Right ventricle myocardium inferior (tissue), 1 donor: ENCODE measurements at regions not wholly inside any gene's neighbourhood (a gene's known extent, or its start where the extent isn't known, plus 50 kb on each side); places are given as distances from the start of the nearest gene placed in this dataset.
"Not testable (repeated sequence)": the region's sequence is repeated elsewhere in the genome, so short reads cannot be mapped to it uniquely, and the experiment has no call there.

Experiments used
- ATAC-seq: fragments of 200-7000 bp; cut with Tn5 transposase; one replicate; pipeline ENCODE4 v1.9.1; 2020; ENCODE audit warnings: mild to moderate bottlenecking, moderate library complexity
- DNase-seq: peaks from one replicate; pipeline ENCODE4 v3.0.0; 2021; ENCODE audit errors: missing footprints
- intact Hi-C: fragments of 100-400 bp; cut with DNase I; formaldehyde crosslinking; loops from one replicate; pipeline ENCODE4 v1.11.0; 2022
- donor health status: DM: no; HTN: yes; CAD: no; lungs with severe emphysema.

DNA sequence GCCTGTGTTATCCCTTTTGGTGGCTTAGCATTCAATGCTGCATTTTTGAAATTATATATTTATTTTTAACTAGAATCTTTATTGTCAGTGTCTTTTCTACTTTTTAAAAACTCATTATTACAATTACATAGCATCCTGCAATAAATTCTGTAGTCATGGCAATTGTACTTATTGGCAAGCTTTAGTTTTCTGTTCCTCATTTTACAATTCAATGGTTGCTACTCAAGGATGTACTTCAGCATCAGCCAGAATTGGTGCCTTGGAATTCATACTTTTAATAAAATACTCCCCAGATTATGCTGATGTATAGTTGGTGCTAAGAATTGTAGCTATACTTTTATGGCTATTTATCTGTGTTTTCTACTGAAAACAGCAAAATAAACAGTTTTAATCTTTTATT, 1756.8 kb upstream of the SEL1L start:
- intact Hi-C loops: loop anchor here (10.0 kb wide), 1 partner anchor 174 kb away; no protein-coding TSS in a partner anchor
- DNase-seq: no peak
- no peak for ATAC-seq

DNA sequence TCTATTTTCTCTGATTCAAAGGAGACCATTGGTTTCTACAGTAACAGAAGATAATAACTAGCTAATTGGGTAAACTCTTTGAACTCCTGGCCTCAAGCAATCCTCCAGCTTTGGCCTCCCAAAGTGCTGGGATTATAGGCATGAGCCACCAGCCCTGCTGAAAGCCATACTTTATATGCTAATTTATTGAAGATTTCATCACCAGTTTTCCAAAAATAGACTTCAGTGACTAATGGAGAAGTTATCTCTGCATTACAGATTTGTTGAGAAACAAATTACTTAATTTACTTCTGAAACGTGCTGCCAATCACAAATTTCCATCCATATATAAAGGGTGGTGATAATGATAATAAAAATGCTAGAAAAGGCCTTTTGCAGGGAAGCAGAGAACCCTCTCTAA, 1758.1 kb upstream of the SEL1L start:
- DNase-seq (no peak), ATAC-seq (no peak)
- intact Hi-C loops: loop anchor here (10.0 kb wide), 1 partner anchor 173 kb away; no protein-coding TSS in a partner anchor

DNA sequence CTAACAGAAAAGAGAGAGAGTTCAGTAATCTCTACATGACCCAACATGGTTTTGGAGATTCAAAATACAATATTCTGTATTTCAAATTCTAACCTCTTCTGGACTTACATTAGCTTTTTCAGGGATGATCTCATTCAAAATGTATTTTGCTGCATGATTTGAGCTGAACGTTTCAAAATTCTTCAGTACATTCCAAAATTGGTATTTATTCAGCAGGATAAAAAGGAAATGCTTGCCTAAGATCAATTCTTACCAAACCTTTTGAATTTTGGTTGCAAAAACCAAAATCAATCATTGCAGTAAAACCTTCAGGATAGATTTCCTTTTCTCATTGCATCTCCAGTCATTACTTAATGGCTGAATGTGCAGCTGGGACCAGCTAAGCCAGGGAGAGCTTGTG, 1761.3 kb upstream of the SEL1L start:
- DNase-seq: no peak
- no peak for ATAC-seq
- intact Hi-C loops: loop anchor here (10.0 kb wide), 1 partner anchor 170 kb away; no protein-coding TSS in a partner anchor

DNA sequence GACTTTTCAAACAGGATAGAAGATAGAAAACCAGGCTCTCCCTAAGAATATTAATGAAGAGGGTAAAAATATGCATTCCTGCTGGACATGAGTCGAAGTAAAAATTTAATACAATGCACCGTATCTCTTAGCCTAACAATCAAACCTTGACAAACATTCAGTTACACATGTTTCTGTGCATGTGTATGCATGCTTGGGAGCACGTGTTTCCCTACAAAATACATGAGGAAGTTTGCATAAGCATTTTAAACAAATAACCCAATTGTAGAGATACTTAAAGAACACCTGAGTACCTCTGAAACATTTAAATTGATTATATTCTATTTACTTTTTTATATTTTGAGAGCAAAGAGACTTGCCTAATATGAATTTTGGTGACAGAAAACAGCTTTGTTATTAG, 1763.7 kb upstream of the SEL1L start:
- no peak for ATAC-seq
- intact Hi-C loops: loop anchor here (10.0 kb wide), 1 partner anchor 167 kb away; no protein-coding TSS in a partner anchor
- DNase-seq: no peak

DNA sequence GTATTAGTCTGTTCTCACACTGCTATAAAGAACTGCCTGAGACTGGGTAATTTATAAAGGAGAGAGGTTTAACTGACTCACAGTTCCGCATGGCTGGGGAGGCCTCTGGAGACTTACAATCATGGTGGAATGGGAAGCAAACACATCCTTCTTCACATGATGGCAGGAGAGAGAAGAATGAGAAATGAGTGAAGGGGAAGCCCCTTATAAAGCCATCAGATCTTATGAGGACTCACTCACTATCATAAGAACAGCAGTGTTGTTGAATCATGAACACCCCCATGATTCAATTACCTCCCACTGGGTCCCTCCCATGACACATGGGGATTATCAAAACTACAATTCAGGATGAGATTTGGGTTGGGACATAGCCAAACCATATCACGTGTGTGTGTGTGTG, 1764.4 kb upstream of the SEL1L start:
- intact Hi-C loops: loop anchor here (10.0 kb wide), 1 partner anchor 167 kb away; no protein-coding TSS in a partner anchor
- DNase-seq, ATAC-seq: not testable (repeated sequence)

DNA sequence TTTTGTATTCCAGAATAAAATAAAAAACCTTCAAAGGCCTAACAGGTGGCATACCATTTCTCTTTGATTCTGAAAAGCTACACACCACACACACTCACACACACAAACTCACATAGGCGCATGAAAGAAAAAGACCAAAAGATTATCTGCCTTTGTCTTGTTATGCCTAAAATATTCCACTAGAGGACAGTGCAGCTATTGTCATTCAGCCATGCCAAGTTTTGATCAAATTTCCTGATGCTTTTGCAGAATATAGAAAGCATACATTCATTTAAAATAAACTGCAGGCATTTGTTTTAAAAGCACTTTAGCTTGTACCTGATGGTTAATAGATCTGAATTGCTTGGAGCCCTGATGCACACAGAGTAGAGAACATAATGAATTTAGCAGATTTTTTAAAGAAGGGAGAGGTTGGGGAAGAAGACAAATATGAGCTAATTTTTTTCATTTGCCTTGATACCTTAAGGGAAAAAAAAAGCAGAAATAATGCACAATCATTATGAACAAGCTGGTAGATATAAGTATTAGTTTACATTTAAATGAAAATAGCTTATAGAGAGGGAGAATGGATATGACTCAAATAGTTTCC, 1766.9 kb upstream of the SEL1L start:
- intact Hi-C loops: no loop called here
- ATAC-seq (no peak), DNase-seq (no peak)

DNA sequence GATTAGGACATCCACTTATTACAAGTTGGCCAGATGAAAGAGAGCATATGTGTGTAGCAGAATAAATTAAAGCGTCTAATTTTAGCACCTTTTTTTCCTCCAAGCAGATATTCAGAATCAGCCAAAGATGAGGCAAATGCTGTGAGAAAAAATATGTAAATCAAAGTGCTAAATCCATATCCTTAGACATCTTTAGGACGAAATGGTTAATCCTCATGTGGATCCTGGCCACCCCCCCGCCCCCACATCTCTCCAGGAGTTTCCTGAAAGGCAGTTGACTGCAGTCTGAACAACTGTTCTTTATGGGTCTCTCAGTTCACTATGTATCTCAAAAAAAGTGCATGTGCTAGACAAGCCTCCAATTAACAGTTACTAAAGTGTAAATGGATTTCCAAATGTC, 1768.1 kb upstream of the SEL1L start:
- ATAC-seq (no peak), DNase-seq (no peak)
- intact Hi-C loops: no loop called here

DNA sequence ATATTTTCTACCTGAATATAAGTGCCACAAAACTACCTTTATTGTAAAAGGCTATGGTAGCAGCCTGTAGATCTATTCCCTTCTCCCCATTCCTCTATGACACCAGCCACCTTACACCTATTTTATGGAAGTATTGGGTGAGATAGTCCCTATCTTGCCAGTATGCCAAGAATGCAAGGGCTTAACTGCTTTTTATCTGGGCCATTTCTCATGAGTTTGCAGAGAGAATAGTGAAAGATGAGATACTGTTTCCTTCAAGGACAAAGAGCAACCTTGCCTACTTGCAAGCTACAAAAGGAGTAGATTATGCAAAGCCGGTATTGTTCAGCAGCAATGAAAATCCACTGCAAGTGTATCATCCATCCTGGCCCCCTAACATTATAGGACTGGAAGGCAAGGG, 1775.6 kb upstream of the SEL1L start:
- DNase-seq (no peak), ATAC-seq (no peak)
- intact Hi-C loops: no loop called here

DNA sequence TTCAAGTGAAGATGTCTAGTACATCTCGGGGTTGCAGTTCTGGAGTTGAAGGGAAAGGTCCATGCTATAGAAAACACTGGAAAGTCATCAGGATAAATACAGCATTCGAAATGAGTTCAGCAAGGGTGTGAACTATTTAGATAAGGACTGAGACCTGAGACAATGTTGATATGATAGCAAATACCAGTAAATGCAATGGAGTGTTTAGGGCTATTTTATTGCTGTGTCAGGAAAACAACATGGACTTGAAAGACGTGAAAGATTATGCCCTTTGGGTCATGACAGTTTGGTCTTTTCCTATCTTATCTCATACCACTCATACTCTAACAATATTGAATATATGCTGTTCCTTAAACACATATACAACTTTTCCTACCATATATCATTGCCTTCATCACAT, 1776.2 kb upstream of the SEL1L start:
- DNase-seq: no peak
- intact Hi-C loops: no loop called here
- no peak for ATAC-seq

DNA sequence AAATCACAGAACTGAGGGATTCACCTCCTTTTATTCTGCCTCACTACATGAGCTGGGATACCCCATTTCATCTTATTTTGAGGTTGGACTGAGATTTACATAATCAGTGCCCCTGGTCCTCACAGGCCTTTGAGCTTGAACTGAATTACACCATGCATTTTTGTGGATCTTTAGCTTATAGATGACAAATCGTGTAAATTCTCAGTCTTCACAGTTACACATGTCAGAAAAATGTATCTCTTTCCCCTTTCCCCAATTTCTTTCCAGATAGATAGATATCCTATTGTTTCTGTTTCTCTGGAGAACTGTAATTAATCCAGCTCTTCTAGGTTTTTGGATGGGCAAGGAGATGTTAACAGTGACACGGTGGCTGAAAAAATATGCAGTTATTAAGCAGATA, 1778.9 kb upstream of the SEL1L start:
- intact Hi-C loops: no loop called here
- no peak for DNase-seq
- ATAC-seq: no peak

DNA sequence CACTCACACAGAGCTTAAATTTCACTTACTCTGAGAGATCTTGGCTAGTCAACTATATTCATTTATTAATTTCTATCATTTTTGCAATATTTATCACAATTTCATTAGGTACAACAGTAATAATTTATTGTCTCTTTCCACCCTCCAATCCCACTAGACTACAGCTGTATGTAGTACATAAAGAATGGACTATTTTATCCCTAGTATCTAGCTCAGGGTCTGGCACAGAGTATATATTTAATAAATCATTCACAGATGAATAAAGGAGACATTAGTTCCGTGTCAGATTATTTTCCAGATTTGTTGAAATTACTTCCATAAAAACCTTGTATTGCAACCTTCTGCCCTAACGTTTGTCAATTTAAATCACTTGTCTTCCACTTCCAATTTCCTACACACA, 1781.1 kb upstream of the SEL1L start:
- ATAC-seq (no peak), DNase-seq (no peak)
- intact Hi-C loops: no loop called here

DNA sequence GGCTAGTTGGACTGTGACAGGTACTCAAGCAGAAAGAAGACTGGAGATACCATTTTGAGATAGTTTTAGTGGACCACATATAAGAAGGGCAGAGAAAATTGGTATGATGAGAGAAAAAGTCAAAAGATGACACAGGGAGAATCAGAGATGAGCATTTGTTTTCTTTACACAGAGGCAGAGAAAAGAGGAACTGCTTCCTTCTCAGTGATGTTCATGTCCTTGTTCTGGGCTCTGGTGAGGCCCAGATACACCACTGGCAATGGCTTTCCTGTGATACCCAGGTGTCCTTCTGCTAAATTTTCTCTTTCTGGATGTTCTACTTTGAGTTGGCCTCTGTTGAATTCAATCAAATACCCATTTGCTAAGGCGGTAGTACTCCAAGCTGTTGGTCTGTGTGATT, 1782.7 kb upstream of the SEL1L start:
- intact Hi-C loops: no loop called here
- DNase-seq (no peak), ATAC-seq (no peak)

DNA sequence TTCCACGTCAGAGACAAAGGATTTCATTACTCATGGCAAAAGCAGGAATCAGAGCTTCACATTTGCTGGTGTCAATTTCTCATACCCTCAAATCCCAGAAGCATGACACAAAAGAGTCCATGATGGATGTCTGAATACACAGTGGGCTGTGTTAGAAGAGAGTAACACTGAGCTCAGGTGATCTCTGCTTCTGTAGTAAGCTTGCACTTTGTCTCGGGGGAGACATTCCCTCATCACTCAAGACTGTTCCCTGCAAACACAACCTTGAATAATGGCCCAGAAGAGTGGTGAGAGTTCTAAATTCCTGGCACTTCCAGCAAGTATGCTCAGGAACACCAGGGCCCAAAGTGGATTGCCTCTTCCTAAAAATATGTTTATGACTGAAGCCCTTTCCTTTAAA, 1787.2 kb upstream of the SEL1L start:
- no peak for DNase-seq
- ATAC-seq: no peak
- intact Hi-C loops: no loop called here

DNA sequence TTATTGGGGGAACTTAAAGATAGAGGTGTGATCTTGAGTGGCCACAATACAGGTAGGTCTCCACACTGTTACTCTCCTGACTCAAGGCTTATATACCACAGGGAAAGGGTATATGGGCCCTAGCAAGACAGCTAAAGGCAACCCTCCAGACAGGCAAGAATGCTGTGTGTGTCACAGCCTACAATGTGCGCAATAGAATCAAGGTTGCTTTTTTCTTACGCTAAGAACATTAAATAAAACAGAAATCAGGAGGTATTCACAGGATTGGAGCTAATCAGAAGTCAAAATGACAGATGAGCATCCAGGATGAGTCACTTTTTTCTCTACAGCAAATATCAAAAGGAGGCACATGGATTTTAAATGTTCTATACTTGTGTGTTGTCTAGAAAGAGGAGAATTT, 1797.9 kb upstream of the SEL1L start:
- intact Hi-C loops: no loop called here
- ATAC-seq: no peak
- no peak for DNase-seq

DNA sequence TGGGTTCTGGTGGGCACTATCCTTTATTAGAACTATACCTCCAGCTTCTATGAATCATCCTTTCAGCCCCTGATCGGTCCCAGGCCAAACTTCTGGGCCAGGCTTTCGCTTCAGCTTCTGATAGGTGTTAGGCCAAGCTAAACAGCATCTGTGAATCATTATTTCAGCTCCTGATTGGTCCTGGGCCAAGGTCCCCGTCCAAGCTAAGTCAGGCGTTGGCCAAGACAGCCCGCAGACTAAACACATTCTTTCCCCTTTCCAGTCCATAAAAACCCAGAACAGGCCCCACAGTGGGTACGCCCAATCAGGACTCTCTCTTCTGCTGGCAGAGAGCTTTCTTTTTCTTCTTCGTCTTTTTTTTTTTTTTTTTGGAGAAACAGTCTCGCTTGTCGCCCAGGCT, 1808.9 kb upstream of the SEL1L start:
- ATAC-seq (peak; percentile 37), DNase-seq (no peak)
- intact Hi-C loops: no loop called here

DNA sequence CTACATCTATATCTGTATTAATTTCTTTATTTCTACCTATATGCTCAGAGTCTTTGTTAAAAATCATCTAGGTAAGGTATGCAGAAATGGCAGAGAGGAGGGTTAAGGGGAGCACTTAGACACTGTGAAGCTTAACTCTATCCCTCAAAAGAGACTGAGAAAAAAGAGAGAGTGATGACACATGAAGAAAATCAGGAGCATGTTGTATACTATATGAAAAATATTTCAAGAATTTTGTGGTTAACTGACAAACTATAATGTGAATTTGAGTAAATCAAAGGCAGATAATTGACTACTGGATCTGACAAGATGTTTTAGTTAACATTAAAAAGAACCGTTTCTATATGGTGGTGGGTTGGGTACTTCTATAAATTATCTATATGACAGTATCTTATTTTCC, 1814.2 kb upstream of the SEL1L start:
- intact Hi-C loops: no loop called here
- DNase-seq: no peak
- ATAC-seq: no peak

DNA sequence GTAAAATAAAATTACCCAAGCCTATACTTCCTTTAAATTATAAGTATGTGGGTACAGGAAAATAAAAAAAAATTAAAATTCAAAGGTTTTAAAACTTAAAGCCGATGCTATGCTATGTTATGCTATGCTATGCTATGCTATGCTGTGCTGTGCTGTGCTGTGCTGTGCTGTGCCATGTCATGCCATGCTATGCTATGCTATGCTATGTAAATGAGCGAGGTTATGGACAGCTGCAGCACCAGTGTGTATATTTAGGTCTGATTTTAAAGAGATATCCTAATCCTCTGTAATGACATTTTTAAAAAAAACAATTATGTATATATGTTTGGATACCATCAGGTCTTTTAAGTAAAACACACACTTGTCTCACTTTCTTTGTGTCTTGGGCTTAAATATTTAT, 1822.0 kb upstream of the SEL1L start:
- ATAC-seq: no peak
- intact Hi-C loops: no loop called here
- DNase-seq: no peak

DNA sequence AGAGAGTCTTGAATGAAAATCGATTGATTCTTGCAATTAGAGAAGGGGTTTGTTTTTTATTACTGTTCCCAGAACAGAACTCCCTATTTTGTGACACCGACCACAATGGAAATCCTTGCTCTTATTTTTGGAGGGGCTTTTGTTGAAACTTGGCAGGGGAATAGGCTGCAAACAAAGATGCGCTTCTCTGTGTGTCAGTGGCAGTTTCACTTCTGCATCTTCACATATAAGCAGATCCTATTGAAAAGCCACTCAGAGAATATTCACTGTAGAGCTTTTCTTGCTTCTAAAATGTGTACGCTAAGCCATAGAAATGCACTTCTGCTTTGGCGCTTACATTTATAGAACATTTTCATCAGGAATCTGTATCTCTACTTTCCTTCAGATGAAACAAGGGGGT, 1822.4 kb upstream of the SEL1L start:
- intact Hi-C loops: no loop called here
- ATAC-seq (no peak), DNase-seq (no peak)

DNA sequence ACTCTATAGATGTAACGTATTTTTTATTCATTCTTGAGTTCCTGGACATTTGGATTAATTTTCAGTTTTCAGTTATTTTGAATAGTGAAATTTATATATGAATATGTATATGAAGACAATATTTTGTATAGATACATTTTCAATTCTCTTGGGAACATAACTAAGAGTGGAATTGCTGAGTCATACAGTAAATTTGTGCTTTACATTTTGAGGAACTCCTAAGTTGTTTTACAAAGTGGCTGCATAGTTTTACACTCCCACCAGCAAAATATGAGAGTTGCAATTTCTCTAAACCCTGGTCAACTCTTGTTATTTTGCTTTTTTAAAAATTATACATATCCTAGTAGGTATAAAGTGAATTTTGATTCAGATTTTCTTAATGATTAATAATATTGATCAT, 1838.6 kb upstream of the SEL1L start:
- intact Hi-C loops: no loop called here
- DNase-seq: no peak
- no peak for ATAC-seq

DNA sequence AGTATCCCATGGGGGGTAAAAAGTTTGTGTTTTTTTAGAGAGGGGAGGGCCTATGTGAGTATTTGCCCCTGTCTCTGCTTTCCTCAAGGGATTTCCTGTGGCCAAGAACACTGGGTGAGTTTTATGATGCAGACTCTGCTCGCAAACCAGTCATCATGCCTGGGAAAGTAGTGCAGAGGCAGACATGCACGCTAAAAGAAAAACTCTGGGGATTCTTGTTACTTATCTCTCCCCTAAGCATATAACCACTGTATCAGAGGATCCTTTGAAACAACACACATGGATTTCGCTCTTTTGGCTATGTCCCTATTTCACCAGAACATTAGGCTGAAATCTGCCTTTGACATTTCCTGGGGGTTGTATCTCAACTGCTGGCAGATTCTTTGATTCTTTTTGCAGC, 1845.8 kb upstream of the SEL1L start:
- peak; percentile 71 for ATAC-seq
- DNase-seq: no peak

DNA sequence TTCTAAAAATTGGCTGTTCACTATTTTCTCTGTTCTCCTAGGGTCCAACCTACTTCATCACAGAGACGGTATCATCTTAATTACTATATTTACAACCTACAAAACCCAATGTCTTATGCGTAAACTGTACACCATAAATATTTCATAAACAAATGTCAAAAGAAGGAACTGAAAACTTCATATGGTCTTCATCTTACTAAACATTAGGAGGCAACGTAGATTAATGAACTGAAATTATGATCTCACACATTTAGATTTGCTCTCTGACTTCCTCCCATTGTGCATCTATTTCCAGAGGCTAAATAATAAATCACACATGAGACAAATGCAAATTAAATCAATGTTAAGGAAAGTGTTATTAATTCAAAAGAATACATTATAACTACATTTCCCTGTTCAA, 1850.6 kb upstream of the SEL1L start:
- intact Hi-C loops: no loop called here
- no peak for DNase-seq
- ATAC-seq: no peak

More for the DNA sequence above, 1845.8 kb upstream of the SEL1L start:
- intact Hi-C loops: no loop called here
